Smooth muscle cell (in vitro differentiated cells): ENCODE measurements at regions not wholly inside any gene's neighbourhood (a gene's known extent, or its start where the extent isn't known, plus 50 kb on each side); places are given as distances from the start of the nearest gene placed in this dataset.
"Not testable (repeated sequence)": the region's sequence is repeated elsewhere in the genome, so short reads cannot be mapped to it uniquely, and the experiment has no call there.

Source experiments
- DNase-seq: peaks from one replicate; lab custom pipeline; 2025; ENCODE audit not compliant: unreplicated experiment; lab: John Stamatoyannopoulos, UW
- H2AFZ ChIP-seq: fragments of 200-600 bp; sonication (generic); 2 replicates; pipeline ENCODE4 v1.6.0; 2016; ENCODE audit warnings: antibody characterized with exemption, low read depth, mild to moderate bottlenecking
- H3F3A ChIP-seq: fragments of 200-600 bp; sonication (generic); 2 replicates; pipeline ENCODE4 v1.6.0; 2017; ENCODE audit warnings: antibody characterized with exemption, low read depth
- H3K27ac ChIP-seq: fragments of 200-600 bp; sonication (generic); 2 replicates; pipeline ENCODE4 v1.5.1; 2016; ENCODE audit warnings: low read depth, mild to moderate bottlenecking
- H3K27me3 ChIP-seq: fragments of 200-600 bp; sonication (generic); 2 replicates; pipeline ENCODE4 v1.6.1; 2016; ENCODE audit warnings: low read depth, mild to moderate bottlenecking
- H3K36me3 ChIP-seq: fragments of 200-600 bp; sonication (generic); 2 replicates; pipeline ENCODE4 v1.5.1; 2016; ENCODE audit warnings: low read depth
- H3K4me1 ChIP-seq: fragments of 200-600 bp; sonication (generic); 2 replicates; pipeline ENCODE4 v1.5.1; 2016; ENCODE audit warnings: low read depth
- H3K4me2 ChIP-seq: fragments of 200-600 bp; sonication (generic); 2 replicates; pipeline ENCODE4 v1.6.0; 2016; ENCODE audit warnings: mild to moderate bottlenecking
- H3K4me3 ChIP-seq: fragments of 200-600 bp; sonication (generic); 2 replicates; pipeline ENCODE4 v1.5.1; 2016; ENCODE audit warnings: mild to moderate bottlenecking
- H3K79me2 ChIP-seq: fragments of 200-600 bp; sonication (generic); 2 replicates; pipeline ENCODE4 v1.6.0; 2016; ENCODE audit warnings: low read depth, mild to moderate bottlenecking
- H3K9ac ChIP-seq: fragments of 200-600 bp; sonication (generic); 2 replicates; pipeline ENCODE4 v1.6.0; 2016; ENCODE audit warnings: low read depth
- H3K9me3 ChIP-seq: fragments of 200-600 bp; sonication (generic); replicated peaks from 2 replicates; pipeline ENCODE4 v1.5.1; 2016; ENCODE audit warnings: low read depth
- H4K20me1 ChIP-seq: fragments of 200-600 bp; sonication (generic); 2 replicates; pipeline ENCODE4 v1.6.0; 2016; ENCODE audit warnings: low read depth
- CTCF ChIP-seq: fragments of 200-600 bp; sonication (generic); IDR thresholded peaks from 2 replicates; pipeline ENCODE4 v1.5.1; 2017; ENCODE audit warnings: borderline replicate concordance, mild to moderate bottlenecking, antibody characterized with exemption; ENCODE audit not compliant: insufficient read depth, poor library complexity, severe bottlenecking
- WGBS: methylation state at CpG from one replicate; pipeline ENCODE4 v1.1.7; 2016; ENCODE audit warnings: low lambda C conversion rate; 5-methylcytosine and 5-hydroxymethylcytosine counted together

DNA sequence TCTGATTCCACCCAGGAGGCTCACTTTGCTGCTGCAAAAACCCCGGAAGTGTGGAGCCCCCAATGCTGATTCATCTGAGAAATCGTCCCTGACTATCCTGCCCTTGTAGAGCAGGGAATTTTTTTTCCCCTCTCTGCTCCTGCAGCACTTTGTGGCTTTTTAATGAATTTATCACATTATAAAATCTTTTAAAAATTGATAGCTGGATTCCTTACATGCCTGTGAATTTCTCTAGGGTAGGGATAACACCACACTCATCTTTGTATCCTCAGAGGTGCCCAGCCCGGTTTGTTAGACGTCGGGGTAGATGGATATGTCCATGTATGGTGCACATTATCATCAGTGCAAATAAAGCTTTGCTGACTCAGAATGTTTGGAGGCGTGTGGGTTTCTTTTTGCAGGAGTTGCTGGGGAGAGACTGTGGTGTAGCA is 185.7 kb downstream of the STK31 start:
- Histone ChIP-seq H3K36me3 (no peaks in the 10 kb centered on the region), H3K79me2 (no peaks in the 10 kb centered on the region), H3K4me2 (peak overlapping the region; percentile 78), H3K4me3 (no peak overlapping the region), H3K4me1 (peaks cover 8% of the 10 kb centered on the region), H2AFZ (no peak overlapping the region), H3K9me3 (no peaks in the 10 kb centered on the region), H3F3A (peaks cover 10% of the 10 kb centered on the region), H3K27ac (peak overlapping the region; percentile 94), H3K27me3 (no peaks in the 10 kb centered on the region), H3K9ac (no peak overlapping the region), H4K20me1 (no peaks in the 10 kb centered on the region)
- WGBS = 6% methylated on average over 6 of the region's 6 CpGs
- DNase-seq = no peak
- TF ChIP-seq CTCF = no peak

GRCh38 chr7:23898619-23899018 is 188.6 kb downstream of the STK31 start:
- H3K4me1 ChIP-seq = peaks cover 8% of the 10 kb centered on the region
- H3K27ac ChIP-seq = no peak overlapping the region
- no peaks in the 10 kb centered on the region for H3K27me3 ChIP-seq
- H3K4me3 ChIP-seq = no peak overlapping the region
- peaks cover 10% of the 10 kb centered on the region for H3F3A ChIP-seq
- no peaks in the 10 kb centered on the region for H3K9me3 ChIP-seq
- H3K36me3 ChIP-seq = no peaks in the 10 kb centered on the region
- H3K4me2 ChIP-seq = no peak overlapping the region
- no peak overlapping the region for H3K9ac ChIP-seq
- H4K20me1 ChIP-seq = no peaks in the 10 kb centered on the region
- H3K79me2 ChIP-seq = no peaks in the 10 kb centered on the region
- no peak for DNase-seq
- H2AFZ ChIP-seq = no peak overlapping the region
- no peak for TF ChIP-seq CTCF

DNA sequence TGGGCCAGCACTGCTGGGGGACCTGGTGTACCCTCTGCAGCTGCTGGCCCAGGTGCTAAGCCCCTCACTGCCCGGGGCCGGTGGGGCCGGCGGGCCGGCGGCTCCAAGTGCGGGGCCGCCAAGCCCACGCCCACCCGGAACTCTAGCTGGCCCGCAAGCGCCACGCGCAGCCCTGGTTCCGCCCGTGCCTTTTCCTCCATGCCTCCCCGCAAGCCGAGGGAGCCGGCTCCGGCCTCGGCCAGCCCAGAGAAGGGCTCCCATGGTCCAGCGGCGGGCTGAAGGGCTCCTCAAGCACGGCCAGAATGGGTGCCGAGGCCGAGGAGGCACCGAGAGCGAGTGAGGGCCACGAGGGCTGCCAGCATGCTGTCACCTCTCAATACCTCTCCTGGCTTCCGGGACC is 194.9 kb downstream of the STK31 start:
- H2AFZ ChIP-seq, H3K36me3 ChIP-seq, H3K4me2 ChIP-seq, H3K27me3 ChIP-seq, H3K4me3 ChIP-seq, H3K9ac ChIP-seq, H3K27ac ChIP-seq, H3F3A ChIP-seq, H3K9me3 ChIP-seq, H4K20me1 ChIP-seq, DNase-seq, H3K4me1 ChIP-seq, H3K79me2 ChIP-seq: not testable (repeated sequence)
- WGBS = 93% methylated on average over 24 of the region's 30 CpGs

DNA sequence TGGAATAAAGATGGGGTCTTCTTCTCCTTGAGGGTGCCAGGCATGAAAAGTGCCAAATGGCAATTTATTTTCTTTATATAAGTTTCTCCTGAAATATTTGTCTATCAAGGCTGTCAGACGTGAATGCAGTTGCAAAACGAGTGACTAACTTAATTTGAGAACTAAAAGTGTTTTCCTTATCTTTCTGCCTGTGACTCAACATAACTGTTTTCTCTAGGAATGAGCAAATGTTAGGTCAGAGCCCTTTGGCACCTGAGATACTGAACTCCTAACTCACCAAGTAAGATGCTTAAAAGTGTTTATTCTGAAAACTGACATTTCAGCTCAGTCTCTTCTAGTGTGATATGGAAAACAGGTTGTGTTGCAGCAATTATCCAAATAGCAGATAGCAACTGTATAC is 197.0 kb downstream of the STK31 start:
- H4K20me1 ChIP-seq = no peaks in the 10 kb centered on the region
- H3K79me2 ChIP-seq = no peaks in the 10 kb centered on the region
- no peak overlapping the region for H3K9ac ChIP-seq
- no peak overlapping the region for H2AFZ ChIP-seq
- H3K36me3 ChIP-seq = no peaks in the 10 kb centered on the region
- H3K4me2 ChIP-seq = no peak overlapping the region
- no peaks in the 10 kb centered on the region for H3K4me1 ChIP-seq
- no peak overlapping the region for H3K27ac ChIP-seq
- DNase-seq = no peak
- H3K27me3 ChIP-seq = no peaks in the 10 kb centered on the region
- H3F3A ChIP-seq = no peaks in the 10 kb centered on the region
- TF ChIP-seq CTCF = no peak
- no peak overlapping the region for H3K4me3 ChIP-seq
- H3K9me3 ChIP-seq = no peaks in the 10 kb centered on the region
- WGBS = 30% methylated on average over 2 of the region's 2 CpGs
